ENCODE measurements at regions not wholly inside any gene's neighbourhood (a gene's known extent, or its start where the extent isn't known, plus 50 kb on each side); places are given as distances from the start of the nearest gene placed in this dataset.

GRCh38 chr5:107204413-107204812, 466.3 kb downstream of the EFNA5 start:
- Histone ChIP-seq H3K4me2 (ENCODE audit: control insufficient read depth, extremely low read depth, insufficient read depth, low read depth, low read length) (no peak overlapping the region), H3K9ac (ENCODE audit: control insufficient read depth, extremely low read depth, insufficient read depth, low read length) (no peak overlapping the region), H3K27ac (ENCODE audit: control insufficient read depth, insufficient read depth, low read length) (no peak overlapping the region), H3K9me1 (ENCODE audit: control insufficient read depth, extremely low read depth, insufficient read depth, low read length) (no peaks in the 10 kb centered on the region), H3K4me3 (ENCODE audit: control insufficient read depth in 2 of 3, extremely low read depth in 1 of 3, insufficient read depth in 2 of 3, low read depth in 1 of 3, low read length in 3 of 3) (no peak overlapping the region), H2AFZ (ENCODE audit: control insufficient read depth, low read length) (no peak overlapping the region), H3K9me3 (ENCODE audit: control insufficient read depth, low read depth, low read length) (no peaks in the 10 kb centered on the region), H3K4me1 (ENCODE audit: control insufficient read depth, extremely low read depth, insufficient read depth, low read length) (no peaks in the 10 kb centered on the region), H3K36me3 (ENCODE audit: control insufficient read depth in 2 of 2, extremely low read depth in 1 of 2, insufficient read depth in 2 of 2, low read length in 2 of 2) (no peaks in the 10 kb centered on the region), H3K79me2 (ENCODE audit: control insufficient read depth, insufficient read depth, low read length) (no peaks in the 10 kb centered on the region), H3K27me3 (ENCODE audit: control insufficient read depth, extremely low read depth, insufficient read depth, low read length) (no peaks in the 10 kb centered on the region), H4K20me1 (ENCODE audit: control insufficient read depth, extremely low read depth, insufficient read depth, low read length) (no peaks in the 10 kb centered on the region)
- FAIRE-seq (no peak), DNase-seq (ENCODE audit: low read depth, low spot score) (no peak)
- dilution Hi-C loops (cut with MboI; ENCODE audit: extremely low pct_ligation_motif_present, low sequenced_read_pairs) = no loop called here
- TF ChIP-seq CTCF (optimal IDR thresholded peaks at IDR 0.05 in 1 of 3, IDR thresholded peaks at IDR 0.05 in 1 of 3, conservative IDR thresholded peaks at IDR 0.05 in 1 of 3; ENCODE audit: extremely low read depth in 1 of 3, insufficient read depth in 2 of 3, low read length in 3 of 3) (no peak), EZH2 (IDR thresholded peaks at IDR 0.05; ENCODE audit: low read length) (no peak)

- H3K9me3 ChIP-seq (ENCODE audit: control insufficient read depth, low read depth, low read length) = no peaks in the 10 kb centered on the region
- H3K4me3 ChIP-seq (ENCODE audit: control insufficient read depth in 2 of 3, extremely low read depth in 1 of 3, insufficient read depth in 2 of 3, low read depth in 1 of 3, low read length in 3 of 3) = no peak overlapping the region
- DNase-seq (ENCODE audit: low read depth, low spot score) = no peak
- no peaks in the 10 kb centered on the region for H3K36me3 ChIP-seq (ENCODE audit: control insufficient read depth in 2 of 2, extremely low read depth in 1 of 2, insufficient read depth in 2 of 2, low read length in 2 of 2)
- H3K9me1 ChIP-seq (ENCODE audit: control insufficient read depth, extremely low read depth, insufficient read depth, low read length) = no peaks in the 10 kb centered on the region
- H3K4me1 ChIP-seq (ENCODE audit: control insufficient read depth, extremely low read depth, insufficient read depth, low read length) = no peaks in the 10 kb centered on the region
- no peaks in the 10 kb centered on the region for H3K27me3 ChIP-seq (ENCODE audit: control insufficient read depth, extremely low read depth, insufficient read depth, low read length)
- H3K27ac ChIP-seq (ENCODE audit: control insufficient read depth, insufficient read depth, low read length) = no peak overlapping the region
- H3K79me2 ChIP-seq (ENCODE audit: control insufficient read depth, insufficient read depth, low read length) = no peaks in the 10 kb centered on the region
- no peak overlapping the region for H3K4me2 ChIP-seq (ENCODE audit: control insufficient read depth, extremely low read depth, insufficient read depth, low read depth, low read length)
- H3K9ac ChIP-seq (ENCODE audit: control insufficient read depth, extremely low read depth, insufficient read depth, low read length) = no peak overlapping the region
- dilution Hi-C loops (cut with MboI; ENCODE audit: extremely low pct_ligation_motif_present, low sequenced_read_pairs) = no loop called here
- TF ChIP-seq CTCF (optimal IDR thresholded peaks at IDR 0.05 in 1 of 3, IDR thresholded peaks at IDR 0.05 in 1 of 3, conservative IDR thresholded peaks at IDR 0.05 in 1 of 3; ENCODE audit: extremely low read depth in 1 of 3, insufficient read depth in 2 of 3, low read length in 3 of 3) = no peak
- no peak for TF ChIP-seq EZH2 (IDR thresholded peaks at IDR 0.05; ENCODE audit: low read length)
- H4K20me1 ChIP-seq (ENCODE audit: control insufficient read depth, extremely low read depth, insufficient read depth, low read length) = no peaks in the 10 kb centered on the region
- H2AFZ ChIP-seq (ENCODE audit: control insufficient read depth, low read length) = no peak overlapping the region
- FAIRE-seq = no peak
These were observed 467.5 kb downstream of the EFNA5 start for GRCh38 chr5:107203243-107203642.
